ENCODE measurements at regions not wholly inside any gene's neighbourhood (a gene's known extent, or its start where the extent isn't known, plus 50 kb on each side); places are given as distances from the start of the nearest gene placed in this dataset.

GRCh38 chr6:113185299-113185698 lies 671.8 kb upstream of the MARCKS start:
- no peak for TF ChIP-seq CTCF (IDR thresholded peaks at IDR 0.05; ENCODE audit: low read depth, low read length, missing control alignments)

GRCh38 chr6:113187661-113188060 lies 669.5 kb upstream of the MARCKS start:
- no peak overlapping the region for H3K4me3 ChIP-seq (replicated peaks; ENCODE audit: low read depth, low read length)
- DNase-seq (ENCODE audit: extremely low read depth, low read depth): peak; percentile 48
- no peak for TF ChIP-seq CTCF (IDR thresholded peaks at IDR 0.05; ENCODE audit: low read depth, low read length, missing control alignments)

More at GRCh38 chr6:113185299-113185698, 671.8 kb upstream of the MARCKS start:
- no peak for DNase-seq (ENCODE audit: extremely low read depth, low read depth)
- no peak overlapping the region for H3K4me3 ChIP-seq (replicated peaks; ENCODE audit: low read depth, low read length)

GRCh38 chr6:113188962-113189361 lies 668.2 kb upstream of the MARCKS start:
- no peak for DNase-seq (ENCODE audit: extremely low read depth, low read depth)
- no peak for TF ChIP-seq CTCF (IDR thresholded peaks at IDR 0.05; ENCODE audit: low read depth, low read length, missing control alignments)
- no peak overlapping the region for H3K4me3 ChIP-seq (replicated peaks; ENCODE audit: low read depth, low read length)

- no peak for TF ChIP-seq CTCF (IDR thresholded peaks at IDR 0.05; ENCODE audit: low read depth, low read length, missing control alignments)
- H3K4me3 ChIP-seq (replicated peaks; ENCODE audit: low read depth, low read length): no peak overlapping the region
- DNase-seq (ENCODE audit: extremely low read depth, low read depth): no peak
These were observed 667.0 kb upstream of the MARCKS start for GRCh38 chr6:113190170-113190569.

- DNase-seq (ENCODE audit: extremely low read depth, low read depth): no peak
- TF ChIP-seq CTCF (IDR thresholded peaks at IDR 0.05; ENCODE audit: low read depth, low read length, missing control alignments): no peak
- no peak overlapping the region for H3K4me3 ChIP-seq (replicated peaks; ENCODE audit: low read depth, low read length)
These were observed 663.1 kb upstream of the MARCKS start for GRCh38 chr6:113194090-113194489.

- H3K4me3 ChIP-seq (replicated peaks; ENCODE audit: low read depth, low read length): no peak overlapping the region
- TF ChIP-seq CTCF (IDR thresholded peaks at IDR 0.05; ENCODE audit: low read depth, low read length, missing control alignments): no peak
- DNase-seq (ENCODE audit: extremely low read depth, low read depth): no peak
These were observed 654.1 kb upstream of the MARCKS start for GRCh38 chr6:113202852-113203714.
